Endothelial cell of umbilical vein (primary cell): ENCODE measurements at regions not wholly inside any gene's neighbourhood (a gene's known extent, or its start where the extent isn't known, plus 50 kb on each side); places are given as distances from the start of the nearest gene placed in this dataset.

Source experiments
- BruUV-seq: library from RNA; stranded (reverse); fragments of 400-500 nt; replicated peaks from 2 replicates; lab custom pipeline; 2021; lab: Mats Ljungman, UMichigan
- CTCF ChIA-PET: fragments of 300-600, 350-600 bp; sonication (Branson Sonifier 250); formaldehyde crosslinking; loops from one replicate; lab custom pipeline; 2021; ENCODE audit warnings: antibody characterized with exemption, inconsistent platforms; lab: Charles Lee
- POLR2A ChIA-PET: fragments of 300-600, 350-600 bp; sonication (Branson Sonifier 250); formaldehyde crosslinking; loops from one replicate; lab custom pipeline; 2021; ENCODE audit warnings: antibody characterized with exemption, inconsistent platforms; lab: Charles Lee
- DNase-seq: peaks from one replicate; pipeline ENCODE4 v3.0.0-alpha.2; 2011; ENCODE audit warnings: low read depth, low spot score
- FAIRE-seq: peaks from 2 replicates; lab custom pipeline; 2011; peaks lifted over from hg19 to GRCh38; lab: Jason Lieb, UNC
- H2AFZ ChIP-seq: 2 replicates; pipeline ENCODE4 v1.6.0; 2012; ENCODE audit warnings: low read depth, low read length, control low read depth, inconsistent platforms
- H3K27ac ChIP-seq: 2 replicates; pipeline ENCODE4 v1.5.1; 2011; ENCODE audit warnings: low read depth, mild to moderate bottlenecking, control low read depth, low read length, moderate library complexity; ENCODE audit not compliant: insufficient read depth
- H3K27me3 ChIP-seq, 2 experiments: 2 replicates each; pipeline versions ENCODE4 v1.6.0 to v1.6.1; 2011; ENCODE audit warnings: low read length in 2 of 2, mixed read lengths in 1 of 2; ENCODE audit not compliant: control insufficient read depth in 2 of 2, insufficient read depth in 2 of 2
- H3K36me3 ChIP-seq, 2 experiments: 2 replicates in 1 of 2; 3 replicates in 1 of 2; pipeline ENCODE4 v1.5.1; 2011; ENCODE audit warnings: low read length in 2 of 2, mild to moderate bottlenecking in 1 of 2, moderate library complexity in 1 of 2; ENCODE audit not compliant: control insufficient read depth in 2 of 2, insufficient read depth in 2 of 2; ENCODE audit errors: extremely low read depth in 1 of 2
- H3K4me1 ChIP-seq: 3 replicates; pipeline ENCODE4 v1.5.1; 2011; ENCODE audit warnings: mild to moderate bottlenecking, low read length; ENCODE audit not compliant: control insufficient read depth, insufficient read depth; ENCODE audit errors: extremely low read depth
- H3K4me2 ChIP-seq: 2 replicates; pipeline ENCODE4 v1.6.1; 2011; ENCODE audit warnings: low read length, control low read depth, mixed read lengths; ENCODE audit not compliant: insufficient read depth
- H3K4me3 ChIP-seq, 3 experiments: fragments of 200-600 bp in 1 of 3; sonication (generic), shearing (Covaris generic) in 1 of 3; replicated peaks in 1 of 3; 2 replicates each; pipeline ENCODE4 v1.5.1; 2011 to 2016; ENCODE audit warnings: control low read depth in 3 of 3, low read length in 3 of 3, mild to moderate bottlenecking in 2 of 3, inconsistent platforms in 1 of 3, low read depth in 1 of 3, moderate library complexity in 1 of 3; ENCODE audit not compliant: insufficient read depth in 1 of 3
- H3K79me2 ChIP-seq: 2 replicates; pipeline ENCODE4 v1.6.0; 2012; ENCODE audit warnings: low read length, inconsistent platforms; ENCODE audit not compliant: control insufficient read depth, insufficient read depth
- H3K9ac ChIP-seq: replicated peaks from 2 replicates; pipeline ENCODE3; 2011; ENCODE audit warnings: low read length, control low read depth; ENCODE audit not compliant: insufficient read depth; ENCODE audit errors: extremely low read depth
- H3K9me1 ChIP-seq: replicated peaks from 3 replicates; pipeline ENCODE4 v1.6.0; 2011; ENCODE audit warnings: mild to moderate bottlenecking, low read length; ENCODE audit not compliant: control insufficient read depth, insufficient read depth; ENCODE audit errors: extremely low read depth
- H3K9me3 ChIP-seq: replicated peaks from 2 replicates; pipeline ENCODE4 v1.5.1; 2012; ENCODE audit warnings: low read length, inconsistent platforms; ENCODE audit not compliant: control insufficient read depth, insufficient read depth
- H4K20me1 ChIP-seq: replicated peaks from 2 replicates; pipeline ENCODE3; 2011; ENCODE audit warnings: mild to moderate bottlenecking, low read length; ENCODE audit not compliant: control insufficient read depth, insufficient read depth; ENCODE audit errors: extremely low read depth
- EZH2 ChIP-seq: IDR thresholded peaks from 2 replicates; pipeline ENCODE4 v1.6.1; 2012; ENCODE audit warnings: borderline replicate concordance, low read depth, mild to moderate bottlenecking, moderate library complexity, low read length, inconsistent platforms; ENCODE audit not compliant: severe bottlenecking
- FOS ChIP-seq: IDR thresholded peaks from 2 replicates; pipeline ENCODE4 v1.6.1; 2011; ENCODE audit warnings: mild to moderate bottlenecking, low read length, moderate library complexity, borderline replicate concordance; ENCODE audit not compliant: insufficient read depth
- GATA2 ChIP-seq: IDR thresholded peaks from 2 replicates; pipeline ENCODE4 v1.7.0; 2011; ENCODE audit warnings: low read depth, mild to moderate bottlenecking, moderate library complexity, mixed read lengths, low read length; ENCODE audit not compliant: insufficient read length, insufficient read depth
- JUN ChIP-seq: IDR thresholded peaks from 2 replicates; pipeline ENCODE4 v1.6.1; 2011; ENCODE audit warnings: borderline replicate concordance, low read depth; ENCODE audit not compliant: insufficient read length, insufficient read depth
- MYC ChIP-seq: IDR thresholded peaks from one replicate; pipeline ENCODE4 v1.6.1; 2011; ENCODE audit warnings: mild to moderate bottlenecking, low read depth, low read length
- POLR2A ChIP-seq: IDR thresholded peaks from 2 replicates; pipeline ENCODE4 v1.6.1; 2012; ENCODE audit warnings: low read depth, mild to moderate bottlenecking, control low read depth, low read length
- POLR2AphosphoS5 ChIP-seq: IDR thresholded peaks from 2 replicates; pipeline ENCODE4 v1.6.1; 2012; ENCODE audit warnings: low read depth, mild to moderate bottlenecking, control low read depth, low read length, moderate library complexity; ENCODE audit not compliant: insufficient read depth
- dilution Hi-C: fragments of 300-500 bp; cut with MboI; formaldehyde crosslinking; loops from one replicate; pipeline ENCODE4 v1.15.0; 2019; ENCODE audit warnings: low sequenced_read_pairs; ENCODE audit not compliant: extremely low pct_ligation_motif_present
- intact Hi-C: fragments of 100-400 bp; cut with micrococcal nuclease; formaldehyde crosslinking; loops from one replicate; pipeline ENCODE4 v1.10.0; 2022
- TF ChIP-seq, protein P1 (sequence below): IDR thresholded peaks from 2 replicates; pipeline ENCODE4 v1.6.1; 2011; ENCODE audit not compliant: insufficient read depth, insufficient read length
- TF ChIP-seq, protein P2 (sequence below), 2 donors: IDR thresholded peaks; 1 replicate in 1 of 2; 2 replicates in 1 of 2; pipeline ENCODE4 v1.5.1; 2011; ENCODE audit warnings: low read length in 2 of 2, mild to moderate bottlenecking in 2 of 2, moderate library complexity in 2 of 2, control low read depth in 1 of 2, inconsistent platforms in 1 of 2, low read depth in 1 of 2; ENCODE audit not compliant: insufficient read depth in 1 of 2; ENCODE audit errors: extremely low read depth in 1 of 2

DNA sequence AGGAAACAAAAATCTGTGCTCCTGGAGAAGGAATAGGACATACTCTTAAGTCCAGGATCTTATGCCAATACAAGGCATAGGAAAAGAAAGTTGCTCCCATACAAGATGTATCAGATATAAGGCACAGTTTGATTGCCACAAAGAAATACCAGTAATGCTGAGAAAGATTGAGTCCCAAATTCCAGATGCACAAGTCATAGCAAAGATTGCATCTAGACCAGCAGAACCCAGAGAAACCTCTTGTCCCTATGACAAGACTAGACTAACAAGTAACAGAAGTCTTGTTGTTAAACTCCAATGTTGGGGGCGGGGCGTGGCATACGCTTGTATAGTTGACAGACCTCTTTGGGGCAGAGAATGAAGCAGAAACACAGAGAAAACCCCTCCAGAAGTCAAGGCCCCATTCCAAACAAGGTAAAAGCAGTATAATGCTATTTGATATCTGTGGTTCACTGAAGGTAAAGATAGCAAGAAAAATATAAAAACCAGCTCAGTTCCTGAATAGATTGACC lies 671.5 kb upstream of the GRIA3 start:
- no peak for DNase-seq
- CTCF ChIA-PET = no interaction called here
- TF ChIP-seq, protein P1, sequence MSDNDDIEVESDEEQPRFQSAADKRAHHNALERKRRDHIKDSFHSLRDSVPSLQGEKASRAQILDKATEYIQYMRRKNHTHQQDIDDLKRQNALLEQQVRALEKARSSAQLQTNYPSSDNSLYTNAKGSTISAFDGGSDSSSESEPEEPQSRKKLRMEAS = no peak
- TF ChIP-seq, protein P2, sequence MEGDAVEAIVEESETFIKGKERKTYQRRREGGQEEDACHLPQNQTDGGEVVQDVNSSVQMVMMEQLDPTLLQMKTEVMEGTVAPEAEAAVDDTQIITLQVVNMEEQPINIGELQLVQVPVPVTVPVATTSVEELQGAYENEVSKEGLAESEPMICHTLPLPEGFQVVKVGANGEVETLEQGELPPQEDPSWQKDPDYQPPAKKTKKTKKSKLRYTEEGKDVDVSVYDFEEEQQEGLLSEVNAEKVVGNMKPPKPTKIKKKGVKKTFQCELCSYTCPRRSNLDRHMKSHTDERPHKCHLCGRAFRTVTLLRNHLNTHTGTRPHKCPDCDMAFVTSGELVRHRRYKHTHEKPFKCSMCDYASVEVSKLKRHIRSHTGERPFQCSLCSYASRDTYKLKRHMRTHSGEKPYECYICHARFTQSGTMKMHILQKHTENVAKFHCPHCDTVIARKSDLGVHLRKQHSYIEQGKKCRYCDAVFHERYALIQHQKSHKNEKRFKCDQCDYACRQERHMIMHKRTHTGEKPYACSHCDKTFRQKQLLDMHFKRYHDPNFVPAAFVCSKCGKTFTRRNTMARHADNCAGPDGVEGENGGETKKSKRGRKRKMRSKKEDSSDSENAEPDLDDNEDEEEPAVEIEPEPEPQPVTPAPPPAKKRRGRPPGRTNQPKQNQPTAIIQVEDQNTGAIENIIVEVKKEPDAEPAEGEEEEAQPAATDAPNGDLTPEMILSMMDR (IDR thresholded peaks at IDR 0.05; ENCODE audit: extremely low read depth in 1 of 2, insufficient read depth in 1 of 2, low read depth in 1 of 2, low read length in 2 of 2) = no peak
- TF ChIP-seq POLR2A (no peak), EZH2 (no peak), MYC (no peak), FOS (no peak), POLR2AphosphoS5 (no peak), GATA2 (no peak), JUN (no peak)
- Histone ChIP-seq H3K27ac (no peak overlapping the region), H3K79me2 (no peaks in the 10 kb centered on the region), H2AFZ (no peak overlapping the region), H3K9ac (no peak overlapping the region), H3K9me3 (no peaks in the 10 kb centered on the region), H3K9me1 (no peaks in the 10 kb centered on the region), H3K4me3 (no peak overlapping the region), H3K4me1 (no peaks in the 10 kb centered on the region), H3K27me3 (no peaks in the 10 kb centered on the region), H3K36me3 (no peaks in the 10 kb centered on the region), H4K20me1 (no peaks in the 10 kb centered on the region), H3K4me2 (no peak overlapping the region)
- intact Hi-C loops (no loop called here), dilution Hi-C loops (no loop called here)
- POLR2A ChIA-PET = no interaction called here
- no peak for FAIRE-seq
- BruUV-seq = no TSS peak
